ENCODE measurements at regions not wholly inside any gene's neighbourhood (a gene's known extent, or its start where the extent isn't known, plus 50 kb on each side); places are given as distances from the start of the nearest gene placed in this dataset.

DNA sequence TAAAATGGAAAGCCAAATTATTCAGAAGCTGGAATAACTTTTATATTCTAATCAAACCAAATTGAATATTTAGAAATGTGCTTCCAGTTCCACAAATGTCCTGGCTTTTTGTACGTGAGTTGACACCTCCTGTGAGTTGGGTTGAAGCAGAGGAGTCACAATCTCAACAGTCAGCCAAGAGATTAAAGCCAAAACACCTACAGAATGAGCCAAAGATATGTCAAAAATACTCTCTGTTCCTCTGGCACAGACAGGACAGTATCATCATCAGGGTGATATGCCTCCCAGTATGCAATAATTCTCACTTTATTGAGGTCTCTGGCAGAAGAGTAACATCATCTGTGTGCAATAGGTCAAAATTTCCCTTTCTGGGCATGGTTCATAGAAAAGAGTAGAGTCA, 914.3 kb upstream of the AMELY start:
- no peak overlapping the region for H3K27ac Mint-ChIP-seq
- CTCF ChIA-PET (ENCODE audit: partially characterized antibody), result no interaction called here

DNA sequence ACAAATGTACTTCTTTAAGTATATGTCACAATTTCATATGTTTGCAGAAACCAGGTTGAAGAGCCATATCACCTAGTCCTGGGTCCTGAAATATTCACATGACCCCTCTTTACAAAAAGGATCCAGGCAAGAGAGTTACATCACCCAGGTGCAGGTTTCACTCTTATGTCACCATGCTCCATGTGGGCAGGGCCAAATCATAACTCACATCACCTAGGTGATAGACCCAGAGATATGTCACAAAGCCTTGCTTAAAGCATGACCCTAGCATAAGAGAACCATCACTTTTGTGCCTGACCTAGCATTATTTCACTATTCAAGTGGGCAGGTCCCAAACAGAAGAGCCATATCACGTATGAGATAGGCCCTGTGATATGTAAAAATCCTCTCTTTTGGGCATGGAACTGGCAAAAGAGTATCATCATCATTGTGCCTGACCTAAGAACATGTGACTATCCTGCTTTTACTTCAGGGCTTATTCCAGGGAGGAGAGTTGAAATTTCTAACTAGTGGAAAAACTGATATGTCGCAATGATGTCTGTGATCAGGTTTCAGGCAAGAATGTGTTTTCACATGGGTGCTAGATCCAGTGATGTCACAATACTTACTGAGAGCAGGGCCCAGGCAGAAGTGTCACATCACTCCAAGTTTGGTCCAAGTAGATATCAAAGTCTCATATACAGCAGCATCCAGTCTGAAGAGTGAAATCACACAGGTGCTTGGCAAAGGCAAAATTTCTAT, 909.9 kb upstream of the AMELY start:
- no peaks in the 10 kb centered on the region for H3K9me3 ChIP-seq (ENCODE audit: control insufficient read depth in 1 of 2, low read length in 2 of 2)
- intact Hi-C loops (cut with micrococcal nuclease), result no loop called here
- H3K27me3 Mint-ChIP-seq, result no peaks in the 10 kb centered on the region
- H3K4me1 ChIP-seq (ENCODE audit: insufficient read depth, low read length), result no peaks in the 10 kb centered on the region
- no peak for DNase-seq
- H3K36me3 ChIP-seq (ENCODE audit: insufficient read depth, low read length), result no peaks in the 10 kb centered on the region
- no peak overlapping the region for H3K4me3 Mint-ChIP-seq
- H3K36me3 Mint-ChIP-seq, result no peaks in the 10 kb centered on the region
- POLR2A ChIA-PET (ENCODE audit: partially characterized antibody), result no interaction called here
- H3K27me3 ChIP-seq (ENCODE audit: insufficient read depth, low read length), result no peaks in the 10 kb centered on the region
- no peaks in the 10 kb centered on the region for H3K9me3 Mint-ChIP-seq
- CTCF ChIA-PET (ENCODE audit: partially characterized antibody), result no interaction called here
- no peaks in the 10 kb centered on the region for H3K4me1 Mint-ChIP-seq
- no peak overlapping the region for H3K27ac Mint-ChIP-seq
- H3K4me3 ChIP-seq (ENCODE audit: low read length in 2 of 2), result no peak overlapping the region
- H3K27ac ChIP-seq (ENCODE audit: low read depth, low read length), result no peak overlapping the region

More for the DNA sequence above, 914.3 kb upstream of the AMELY start:
- Histone ChIP-seq H3K4me1 (ENCODE audit: insufficient read depth, low read length) (no peaks in the 10 kb centered on the region), H3K36me3 (ENCODE audit: insufficient read depth, low read length) (no peaks in the 10 kb centered on the region), H3K9me3 (ENCODE audit: control insufficient read depth in 1 of 2, low read length in 2 of 2) (no peaks in the 10 kb centered on the region), H3K27ac (ENCODE audit: low read depth, low read length) (no peak overlapping the region), H3K27me3 (ENCODE audit: insufficient read depth, low read length) (no peaks in the 10 kb centered on the region), H3K4me3 (ENCODE audit: low read length in 2 of 2) (no peak overlapping the region)
- no peaks in the 10 kb centered on the region for H3K36me3 Mint-ChIP-seq
- no peaks in the 10 kb centered on the region for H3K4me1 Mint-ChIP-seq
- no peak overlapping the region for H3K4me3 Mint-ChIP-seq
- H3K27me3 Mint-ChIP-seq, result no peaks in the 10 kb centered on the region
- intact Hi-C loops (cut with micrococcal nuclease), result no loop called here
- POLR2A ChIA-PET (ENCODE audit: partially characterized antibody), result no interaction called here
- no peak for DNase-seq
- H3K9me3 Mint-ChIP-seq, result no peaks in the 10 kb centered on the region

DNA sequence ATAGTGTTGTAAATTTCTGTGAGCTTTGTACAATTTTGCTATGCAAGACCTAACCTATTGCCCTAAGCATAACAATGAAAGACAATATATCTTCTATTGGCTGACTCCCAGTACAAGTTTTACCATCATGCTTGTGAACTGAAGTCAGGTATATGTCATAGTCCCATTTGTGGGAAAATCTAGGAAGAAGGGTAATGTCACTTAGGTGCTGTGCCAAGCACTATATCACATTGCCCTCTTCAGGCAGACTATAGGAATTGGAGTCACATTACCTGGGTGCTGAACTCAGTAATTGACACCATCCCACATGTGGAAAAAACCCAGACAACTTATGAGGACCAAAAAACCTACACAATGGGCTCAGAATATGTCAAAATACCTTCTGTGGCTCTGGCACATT, 907.4 kb upstream of the AMELY start:
- POLR2A ChIA-PET (ENCODE audit: partially characterized antibody), result no interaction called here
- intact Hi-C loops (cut with micrococcal nuclease), result no loop called here

DNA sequence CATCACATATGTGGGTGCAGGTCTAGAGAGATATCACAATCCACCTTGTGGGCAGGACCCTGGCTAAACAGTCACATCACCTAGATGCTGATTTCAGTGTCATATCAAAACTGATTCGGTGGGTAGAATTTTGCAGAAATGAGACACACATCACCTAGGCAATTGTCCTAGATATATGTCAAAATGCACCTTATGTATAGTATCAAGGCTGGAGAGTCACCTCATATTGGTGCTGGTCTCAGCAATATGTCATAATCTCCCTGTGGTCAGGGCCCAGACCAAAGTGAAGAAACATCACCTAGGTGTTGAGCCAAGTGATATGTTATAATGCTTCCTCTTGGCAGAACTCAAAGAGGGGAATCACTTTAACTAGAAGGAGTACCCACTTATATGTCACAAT, 905.0 kb upstream of the AMELY start:
- ChIA-PET POLR2A (ENCODE audit: partially characterized antibody) (no interaction called here), CTCF (ENCODE audit: partially characterized antibody) (no interaction called here)
- no peaks in the 10 kb centered on the region for H3K9me3 ChIP-seq (ENCODE audit: control insufficient read depth in 1 of 2, low read length in 2 of 2)
- H3K4me3 Mint-ChIP-seq, result no peak overlapping the region
- intact Hi-C loops (cut with micrococcal nuclease), result no loop called here
- no peak overlapping the region for H3K4me3 ChIP-seq (ENCODE audit: low read length in 2 of 2)
- no peaks in the 10 kb centered on the region for H3K36me3 ChIP-seq (ENCODE audit: insufficient read depth, low read length)
- DNase-seq, result no peak
- no peaks in the 10 kb centered on the region for H3K4me1 ChIP-seq (ENCODE audit: insufficient read depth, low read length)
- no peaks in the 10 kb centered on the region for H3K9me3 Mint-ChIP-seq
- no peak overlapping the region for H3K27ac ChIP-seq (ENCODE audit: low read depth, low read length)
- H3K4me1 Mint-ChIP-seq, result no peaks in the 10 kb centered on the region
- H3K27me3 Mint-ChIP-seq, result no peaks in the 10 kb centered on the region
- no peaks in the 10 kb centered on the region for H3K27me3 ChIP-seq (ENCODE audit: insufficient read depth, low read length)
- H3K36me3 Mint-ChIP-seq, result no peaks in the 10 kb centered on the region
- no peak overlapping the region for H3K27ac Mint-ChIP-seq

More for the DNA sequence above, 907.4 kb upstream of the AMELY start:
- H3K4me3 Mint-ChIP-seq, result no peak overlapping the region
- Histone ChIP-seq H3K9me3 (ENCODE audit: control insufficient read depth in 1 of 2, low read length in 2 of 2) (no peaks in the 10 kb centered on the region), H3K27me3 (ENCODE audit: insufficient read depth, low read length) (no peaks in the 10 kb centered on the region), H3K4me1 (ENCODE audit: insufficient read depth, low read length) (no peaks in the 10 kb centered on the region), H3K36me3 (ENCODE audit: insufficient read depth, low read length) (no peaks in the 10 kb centered on the region), H3K4me3 (ENCODE audit: low read length in 2 of 2) (no peak overlapping the region), H3K27ac (ENCODE audit: low read depth, low read length) (no peak overlapping the region)
- no peak overlapping the region for H3K27ac Mint-ChIP-seq
- H3K9me3 Mint-ChIP-seq, result no peaks in the 10 kb centered on the region
- no peaks in the 10 kb centered on the region for H3K4me1 Mint-ChIP-seq
- no peak for DNase-seq
- no peaks in the 10 kb centered on the region for H3K27me3 Mint-ChIP-seq
- H3K36me3 Mint-ChIP-seq, result no peaks in the 10 kb centered on the region
- CTCF ChIA-PET (ENCODE audit: partially characterized antibody), result no interaction called here

DNA sequence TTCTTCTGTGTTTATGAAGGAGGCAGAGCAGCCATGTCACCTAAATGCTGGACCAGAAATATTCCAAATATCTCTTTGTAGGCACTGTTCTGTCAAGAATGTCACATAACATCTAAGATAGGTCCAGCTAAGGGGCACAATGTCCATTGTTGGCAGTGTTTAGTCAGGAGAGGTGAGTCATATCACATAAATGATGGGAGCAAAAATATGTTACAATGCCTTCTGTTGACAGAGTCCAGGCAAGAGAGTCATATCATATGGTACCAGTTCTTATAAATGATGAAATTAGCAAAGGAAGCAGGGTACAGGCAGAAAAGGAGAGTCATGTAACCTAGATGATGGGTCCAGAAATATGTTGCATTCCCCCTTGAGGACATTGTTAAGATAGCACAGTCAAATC, 904.4 kb upstream of the AMELY start:
- H3K9me3 Mint-ChIP-seq, result no peaks in the 10 kb centered on the region
- no peaks in the 10 kb centered on the region for H3K4me1 Mint-ChIP-seq
- Histone ChIP-seq H3K4me1 (ENCODE audit: insufficient read depth, low read length) (no peaks in the 10 kb centered on the region), H3K27me3 (ENCODE audit: insufficient read depth, low read length) (no peaks in the 10 kb centered on the region), H3K27ac (ENCODE audit: low read depth, low read length) (no peak overlapping the region), H3K36me3 (ENCODE audit: insufficient read depth, low read length) (no peaks in the 10 kb centered on the region), H3K4me3 (ENCODE audit: low read length in 2 of 2) (no peak overlapping the region), H3K9me3 (ENCODE audit: control insufficient read depth in 1 of 2, low read length in 2 of 2) (no peaks in the 10 kb centered on the region)
- ChIA-PET POLR2A (ENCODE audit: partially characterized antibody) (no interaction called here), CTCF (ENCODE audit: partially characterized antibody) (no interaction called here)
- no peaks in the 10 kb centered on the region for H3K36me3 Mint-ChIP-seq
- no peak overlapping the region for H3K4me3 Mint-ChIP-seq
- intact Hi-C loops (cut with micrococcal nuclease), result no loop called here
- DNase-seq, result no peak
- H3K27ac Mint-ChIP-seq, result no peak overlapping the region
- H3K27me3 Mint-ChIP-seq, result no peaks in the 10 kb centered on the region

DNA sequence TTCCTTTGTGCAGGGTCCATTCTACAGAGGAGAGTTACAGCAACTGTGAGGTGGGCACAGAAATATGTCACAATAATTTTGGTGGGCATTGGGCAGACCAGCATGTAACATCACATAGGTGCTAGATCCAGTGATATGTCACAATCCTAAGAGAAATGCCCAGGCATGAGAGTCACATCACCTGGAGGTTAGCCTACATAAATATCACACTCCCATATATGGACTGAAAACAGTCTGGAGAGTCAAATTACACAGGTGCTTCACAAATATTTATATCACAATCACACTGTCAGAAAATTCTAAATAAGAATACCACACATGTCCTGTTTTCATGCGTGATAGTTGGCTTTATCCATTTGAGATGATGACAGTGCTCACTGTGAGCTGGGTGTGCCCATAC, 903.7 kb upstream of the AMELY start:
- no peaks in the 10 kb centered on the region for H3K36me3 ChIP-seq (ENCODE audit: insufficient read depth, low read length)
- no peaks in the 10 kb centered on the region for H3K27me3 Mint-ChIP-seq

DNA sequence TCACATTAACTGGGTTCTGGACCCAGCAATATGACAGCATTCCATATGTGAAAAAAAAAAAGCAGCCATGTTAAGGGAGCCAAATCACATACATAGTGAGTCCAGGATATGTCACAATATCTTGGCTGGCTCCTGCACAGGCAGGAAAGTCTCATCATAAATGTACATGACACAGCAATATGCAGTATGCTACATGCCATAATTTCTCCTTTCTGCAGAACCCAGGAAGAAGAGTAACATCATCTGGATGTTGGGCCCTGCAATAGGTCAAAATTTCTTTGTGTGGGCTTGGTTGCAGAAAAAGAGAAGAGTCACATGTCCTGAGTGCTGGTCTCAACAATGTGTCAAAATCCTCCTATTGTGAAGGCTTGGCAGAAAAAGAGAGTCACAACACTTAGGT, 902.8 kb upstream of the AMELY start:
- Mint-ChIP-seq H3K9me3 (no peaks in the 10 kb centered on the region), H3K36me3 (no peaks in the 10 kb centered on the region), H3K4me1 (no peaks in the 10 kb centered on the region), H3K27me3 (no peaks in the 10 kb centered on the region), H3K27ac (no peak overlapping the region), H3K4me3 (no peak overlapping the region)
- Histone ChIP-seq H3K9me3 (ENCODE audit: control insufficient read depth in 1 of 2, low read length in 2 of 2) (no peaks in the 10 kb centered on the region), H3K27ac (ENCODE audit: low read depth, low read length) (no peak overlapping the region), H3K27me3 (ENCODE audit: insufficient read depth, low read length) (no peaks in the 10 kb centered on the region), H3K4me1 (ENCODE audit: insufficient read depth, low read length) (no peaks in the 10 kb centered on the region), H3K4me3 (ENCODE audit: low read length in 2 of 2) (no peak overlapping the region), H3K36me3 (ENCODE audit: insufficient read depth, low read length) (no peaks in the 10 kb centered on the region)
- intact Hi-C loops (cut with micrococcal nuclease), result no loop called here
- DNase-seq, result no peak
- POLR2A ChIA-PET (ENCODE audit: partially characterized antibody), result no interaction called here
- CTCF ChIA-PET (ENCODE audit: partially characterized antibody), result no interaction called here

More for the DNA sequence above, 903.7 kb upstream of the AMELY start:
- Histone ChIP-seq H3K9me3 (ENCODE audit: control insufficient read depth in 1 of 2, low read length in 2 of 2) (no peaks in the 10 kb centered on the region), H3K4me1 (ENCODE audit: insufficient read depth, low read length) (no peaks in the 10 kb centered on the region), H3K4me3 (ENCODE audit: low read length in 2 of 2) (no peak overlapping the region), H3K27ac (ENCODE audit: low read depth, low read length) (no peak overlapping the region), H3K27me3 (ENCODE audit: insufficient read depth, low read length) (no peaks in the 10 kb centered on the region)
- DNase-seq, result no peak
- no peaks in the 10 kb centered on the region for H3K36me3 Mint-ChIP-seq
- H3K4me3 Mint-ChIP-seq, result no peak overlapping the region
- no peaks in the 10 kb centered on the region for H3K4me1 Mint-ChIP-seq
- H3K27ac Mint-ChIP-seq, result no peak overlapping the region
- CTCF ChIA-PET (ENCODE audit: partially characterized antibody), result no interaction called here
- POLR2A ChIA-PET (ENCODE audit: partially characterized antibody), result no interaction called here
- H3K9me3 Mint-ChIP-seq, result no peaks in the 10 kb centered on the region
- intact Hi-C loops (cut with micrococcal nuclease), result no loop called here

DNA sequence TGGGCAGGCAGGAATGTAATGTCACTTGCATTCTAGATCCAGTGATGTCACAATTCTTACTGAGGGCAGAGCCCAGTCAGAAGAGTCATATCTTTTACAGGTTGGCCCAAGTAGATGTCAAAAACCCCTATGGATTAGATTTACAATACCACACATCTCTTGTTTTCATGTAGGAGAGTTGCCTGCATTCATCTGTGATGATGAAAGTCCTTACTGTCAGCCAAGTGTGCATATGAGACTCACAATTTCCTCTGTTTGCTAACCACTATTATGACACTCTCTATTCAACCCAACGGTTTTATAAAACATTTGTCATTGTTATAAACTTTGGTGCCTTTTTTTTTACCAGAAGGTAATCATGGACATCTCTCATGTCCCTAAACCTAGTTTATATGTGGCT, 898.8 kb upstream of the AMELY start:
- H3K36me3 ChIP-seq (ENCODE audit: insufficient read depth, low read length), result no peaks in the 10 kb centered on the region
- H3K4me3 Mint-ChIP-seq, result no peak overlapping the region
- H3K27me3 Mint-ChIP-seq, result no peaks in the 10 kb centered on the region
- intact Hi-C loops (cut with micrococcal nuclease), result no loop called here
- no peak for DNase-seq
- H3K9me3 ChIP-seq (ENCODE audit: control insufficient read depth in 1 of 2, low read length in 2 of 2), result no peaks in the 10 kb centered on the region
- no peak overlapping the region for H3K27ac ChIP-seq (ENCODE audit: low read depth, low read length)
- H3K36me3 Mint-ChIP-seq, result no peaks in the 10 kb centered on the region
- H3K27me3 ChIP-seq (ENCODE audit: insufficient read depth, low read length), result no peaks in the 10 kb centered on the region
- ChIA-PET CTCF (ENCODE audit: partially characterized antibody) (no interaction called here), POLR2A (ENCODE audit: partially characterized antibody) (no interaction called here)
- no peaks in the 10 kb centered on the region for H3K4me1 ChIP-seq (ENCODE audit: insufficient read depth, low read length)
- H3K4me3 ChIP-seq (ENCODE audit: low read length in 2 of 2), result no peak overlapping the region
- no peak overlapping the region for H3K27ac Mint-ChIP-seq
- H3K9me3 Mint-ChIP-seq, result no peaks in the 10 kb centered on the region
- no peaks in the 10 kb centered on the region for H3K4me1 Mint-ChIP-seq
